Endodermal cell (in vitro differentiated cells): ENCODE measurements at regions not wholly inside any gene's neighbourhood (a gene's known extent, or its start where the extent isn't known, plus 50 kb on each side); places are given as distances from the start of the nearest gene placed in this dataset.

ENCODE experiments used
- DNase-seq: peaks from one replicate; pipeline ENCODE4 v3.0.0-alpha.2; 2017
- H3K27ac ChIP-seq: 2 replicates; pipeline ENCODE4 v1.5.1; 2013; ENCODE audit warnings: mild to moderate bottlenecking, low read depth, low read length, moderate library complexity
- H3K27me3 ChIP-seq: 2 replicates; pipeline ENCODE4 v1.6.1; 2013; ENCODE audit warnings: mild to moderate bottlenecking, low read length, moderate library complexity; ENCODE audit not compliant: insufficient read depth, control insufficient read depth, poor library complexity, severe bottlenecking
- H3K36me3 ChIP-seq: 2 replicates; pipeline ENCODE4 v1.7.0; 2013; ENCODE audit warnings: mild to moderate bottlenecking, low read length, moderate library complexity; ENCODE audit not compliant: control insufficient read depth, insufficient read depth
- H3K4me1 ChIP-seq: one replicate; pipeline ENCODE4 v1.7.0; 2013; ENCODE audit warnings: low read length; ENCODE audit not compliant: control insufficient read depth, insufficient read depth
- H3K4me3 ChIP-seq: 2 replicates; pipeline ENCODE4 v1.5.1; 2013; ENCODE audit warnings: mild to moderate bottlenecking, low read length, moderate library complexity
- H3K9ac ChIP-seq: 2 replicates; pipeline ENCODE4 v1.6.1; 2013; ENCODE audit warnings: mild to moderate bottlenecking, low read length, moderate library complexity; ENCODE audit not compliant: poor library complexity, severe bottlenecking; ENCODE audit errors: extremely low read depth
- H3K9me3 ChIP-seq: 2 replicates; pipeline ENCODE4 v1.6.1; 2013; ENCODE audit warnings: mild to moderate bottlenecking, low read length, moderate library complexity; ENCODE audit not compliant: control insufficient read depth
- H3K27ac Mint-ChIP-seq: 2 replicates; pipeline ENCODE4 v1.8.0; 2020; ENCODE audit warnings: mixed read lengths
- H3K27me3 Mint-ChIP-seq: 2 replicates; pipeline ENCODE4 v1.8.0; 2021; ENCODE audit warnings: mild to moderate bottlenecking, mixed read lengths; ENCODE audit not compliant: insufficient read depth
- H3K36me3 Mint-ChIP-seq: 2 replicates; pipeline ENCODE4 v1.8.0; 2020; ENCODE audit warnings: low read depth, mixed read lengths
- H3K4me1 Mint-ChIP-seq: 2 replicates; pipeline ENCODE4 v1.8.0; 2020; ENCODE audit warnings: mixed read lengths
- H3K4me3 Mint-ChIP-seq: 2 replicates; pipeline ENCODE4 v1.8.0; 2020; ENCODE audit warnings: mild to moderate bottlenecking, moderate library complexity, mixed read lengths
- H3K9me3 Mint-ChIP-seq: 2 replicates; pipeline ENCODE4 v1.8.0; 2020; ENCODE audit warnings: mild to moderate bottlenecking, mixed read lengths
- WGBS, 2 experiments: methylation state at CpG; one replicate each; pipeline versions ENCODE4 v1.1.5 to v1.1.7; 2013; ENCODE audit warnings: missing lambda C conversion rate in 2 of 2, mixed read lengths in 1 of 2; ENCODE audit not compliant: insufficient coverage in 1 of 2, insufficient read length in 1 of 2; 5-methylcytosine and 5-hydroxymethylcytosine counted together
- TF ChIP-seq, protein P1 (sequence below): fragments of 200-600 bp; sonication (generic); conservative IDR thresholded peaks from 2 replicates; pipeline ENCODE4 v1.5.0; 2021; ENCODE audit warnings: antibody characterized with exemption, mild to moderate bottlenecking

DNA sequence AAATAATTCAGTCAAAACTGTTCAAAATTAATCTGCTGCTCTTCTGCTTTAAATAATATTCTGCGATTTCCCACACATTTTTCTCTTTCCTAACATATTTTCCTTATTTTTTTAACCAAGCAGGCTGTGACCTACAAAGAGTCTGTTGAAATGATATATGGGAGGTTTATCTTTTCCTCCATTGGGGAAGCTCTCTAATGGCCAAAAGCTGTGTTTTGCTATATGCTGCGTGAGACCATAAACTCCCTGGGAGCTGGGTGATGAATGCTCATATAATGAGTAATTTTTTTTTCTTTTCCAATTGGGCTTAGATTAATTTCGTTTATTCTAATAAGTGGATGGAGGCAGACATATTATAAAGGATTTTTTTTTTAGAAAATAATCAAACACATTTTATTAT is 72.2 kb upstream of the MAP2 start:
- TF ChIP-seq, protein P1, sequence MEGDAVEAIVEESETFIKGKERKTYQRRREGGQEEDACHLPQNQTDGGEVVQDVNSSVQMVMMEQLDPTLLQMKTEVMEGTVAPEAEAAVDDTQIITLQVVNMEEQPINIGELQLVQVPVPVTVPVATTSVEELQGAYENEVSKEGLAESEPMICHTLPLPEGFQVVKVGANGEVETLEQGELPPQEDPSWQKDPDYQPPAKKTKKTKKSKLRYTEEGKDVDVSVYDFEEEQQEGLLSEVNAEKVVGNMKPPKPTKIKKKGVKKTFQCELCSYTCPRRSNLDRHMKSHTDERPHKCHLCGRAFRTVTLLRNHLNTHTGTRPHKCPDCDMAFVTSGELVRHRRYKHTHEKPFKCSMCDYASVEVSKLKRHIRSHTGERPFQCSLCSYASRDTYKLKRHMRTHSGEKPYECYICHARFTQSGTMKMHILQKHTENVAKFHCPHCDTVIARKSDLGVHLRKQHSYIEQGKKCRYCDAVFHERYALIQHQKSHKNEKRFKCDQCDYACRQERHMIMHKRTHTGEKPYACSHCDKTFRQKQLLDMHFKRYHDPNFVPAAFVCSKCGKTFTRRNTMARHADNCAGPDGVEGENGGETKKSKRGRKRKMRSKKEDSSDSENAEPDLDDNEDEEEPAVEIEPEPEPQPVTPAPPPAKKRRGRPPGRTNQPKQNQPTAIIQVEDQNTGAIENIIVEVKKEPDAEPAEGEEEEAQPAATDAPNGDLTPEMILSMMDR, result no peak
- Mint-ChIP-seq H3K4me3 (no peak overlapping the region), H3K27me3 (no peaks in the 10 kb centered on the region), H3K27ac (no peak overlapping the region), H3K4me1 (peaks cover 8% of the 10 kb centered on the region), H3K36me3 (no peaks in the 10 kb centered on the region), H3K9me3 (no peaks in the 10 kb centered on the region)
- Histone ChIP-seq H3K9ac (no peak overlapping the region), H3K27ac (no peak overlapping the region), H3K4me3 (no peak overlapping the region), H3K4me1 (no peaks in the 10 kb centered on the region), H3K9me3 (no peaks in the 10 kb centered on the region), H3K27me3 (no peaks in the 10 kb centered on the region), H3K36me3 (no peaks in the 10 kb centered on the region)
- DNase-seq, result no peak
- WGBS, 2 experiments, result 88% methylated on average over 2 of the region's 3 CpGs; no CpG with 5 or more reads in 1 of the 2 experiments

DNA sequence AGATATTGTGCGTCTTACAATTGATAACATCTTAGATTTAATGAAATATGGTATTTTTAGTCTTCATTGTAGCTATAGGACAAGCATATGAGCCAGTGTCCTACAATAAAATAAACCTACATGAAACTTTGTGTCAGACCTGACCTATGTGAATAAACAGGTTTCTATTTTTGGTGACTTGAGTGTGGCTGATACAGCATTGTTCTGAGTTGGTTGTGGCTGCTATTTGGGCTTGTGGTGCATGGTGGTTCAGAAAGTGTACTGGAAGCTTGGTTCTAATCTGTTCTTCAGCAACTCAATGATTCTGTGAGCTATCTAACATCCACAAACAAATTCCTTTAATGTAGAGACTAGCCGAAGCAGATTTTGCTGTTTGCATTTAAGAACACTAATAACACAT is 64.9 kb upstream of the MAP2 start:
- Histone ChIP-seq H3K9me3 (no peaks in the 10 kb centered on the region), H3K36me3 (no peaks in the 10 kb centered on the region), H3K27ac (no peak overlapping the region), H3K27me3 (no peaks in the 10 kb centered on the region), H3K9ac (no peak overlapping the region), H3K4me3 (no peak overlapping the region), H3K4me1 (no peaks in the 10 kb centered on the region)
- Mint-ChIP-seq H3K36me3 (no peaks in the 10 kb centered on the region), H3K27ac (no peak overlapping the region), H3K27me3 (no peaks in the 10 kb centered on the region), H3K4me1 (peaks cover 4% of the 10 kb centered on the region), H3K9me3 (no peaks in the 10 kb centered on the region), H3K4me3 (no peak overlapping the region)
- no peak for DNase-seq
- 96% methylated on average over 2 of the region's 2 CpGs; no CpG with 5 or more reads in 1 of the 2 experiments for WGBS, 2 experiments
- TF ChIP-seq, protein P1, result no peak

DNA sequence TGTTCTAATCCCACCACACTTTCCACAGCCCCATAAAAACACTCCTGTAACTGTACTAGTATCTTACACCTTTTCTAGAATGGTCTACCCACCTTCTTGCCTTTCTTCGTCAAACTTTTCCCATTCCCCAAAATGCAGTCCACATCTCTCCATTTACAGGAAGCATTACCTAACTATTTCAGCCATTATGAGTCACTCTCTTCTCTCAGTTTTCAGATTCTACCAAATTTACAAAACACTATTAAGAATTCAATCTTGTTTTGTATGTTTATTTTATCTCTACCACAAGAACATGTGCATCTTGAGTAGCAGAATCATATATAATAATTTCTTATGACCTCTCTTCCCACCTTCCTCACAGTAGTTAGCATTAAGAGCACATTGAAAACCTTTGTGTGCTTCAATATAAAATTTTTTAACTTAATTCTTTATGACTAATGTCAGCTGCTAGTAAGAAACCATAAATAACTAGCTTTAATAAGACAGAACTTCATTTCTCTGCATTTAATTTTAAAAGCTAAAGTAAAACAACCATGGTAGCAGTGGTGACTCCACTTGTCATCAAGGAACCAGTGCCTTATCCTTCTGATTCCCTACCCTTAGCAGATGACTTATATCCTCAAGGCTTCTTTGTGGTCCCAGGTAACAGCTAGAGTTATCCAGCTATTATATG is 56.6 kb upstream of the MAP2 start:
- Histone ChIP-seq H3K36me3 (no peaks in the 10 kb centered on the region), H3K9ac (no peak overlapping the region), H3K4me1 (no peaks in the 10 kb centered on the region), H3K4me3 (no peak overlapping the region), H3K27ac (no peak overlapping the region), H3K27me3 (no peaks in the 10 kb centered on the region), H3K9me3 (no peaks in the 10 kb centered on the region)
- Mint-ChIP-seq H3K27ac (no peak overlapping the region), H3K36me3 (no peaks in the 10 kb centered on the region), H3K4me3 (no peak overlapping the region), H3K4me1 (no peaks in the 10 kb centered on the region), H3K27me3 (no peaks in the 10 kb centered on the region), H3K9me3 (no peaks in the 10 kb centered on the region)
- DNase-seq, result no peak
- TF ChIP-seq, protein P1, result no peak
- 92 to 100% methylated on average over 1 of the region's 1 CpG for WGBS, 2 experiments
